NCI-H1436 (cell line): ENCODE measurements at regions not wholly inside any gene's neighbourhood (a gene's known extent, or its start where the extent isn't known, plus 50 kb on each side); places are given as distances from the start of the nearest gene placed in this dataset.

Experiments
- DNase-seq: peaks from one replicate; lab custom pipeline; 2025; lab: John Stamatoyannopoulos, UW

GRCh38 chr9:28834156-28834555 is 1260.9 kb upstream of the C9orf72 start:
- no peak for DNase-seq

GRCh38 chr9:28839778-28840430 is 1266.6 kb upstream of the C9orf72 start:
- no peak for DNase-seq

- DNase-seq: no peak
These were observed 1268.5 kb upstream of the C9orf72 start for GRCh38 chr9:28841775-28842174.

- DNase-seq: no peak
These were observed 1274.0 kb upstream of the C9orf72 start for GRCh38 chr9:28847331-28847730.

GRCh38 chr9:28848671-28849070 is 1275.4 kb upstream of the C9orf72 start:
- no peak for DNase-seq

GRCh38 chr9:28853477-28853876 is 1280.2 kb upstream of the C9orf72 start:
- DNase-seq: no peak

GRCh38 chr9:28866951-28867350 is 1293.7 kb upstream of the C9orf72 start:
- DNase-seq: no peak

GRCh38 chr9:28868228-28868990 is 1295.1 kb upstream of the C9orf72 start:
- DNase-seq: peak; percentile 20

GRCh38 chr9:28882529-28882928 is 1309.2 kb upstream of the C9orf72 start:
- DNase-seq: no peak

GRCh38 chr9:28883234-28883633 is 1310.0 kb upstream of the C9orf72 start:
- DNase-seq: no peak

- no peak for DNase-seq
These were observed 1314.1 kb upstream of the C9orf72 start for GRCh38 chr9:28887188-28887884.

- DNase-seq: no peak
These were observed 1315.5 kb upstream of the C9orf72 start for GRCh38 chr9:28888806-28889205.

GRCh38 chr9:28892538-28892937 is 1319.3 kb upstream of the C9orf72 start:
- DNase-seq: no peak

GRCh38 chr9:28899267-28899666 is 1326.0 kb upstream of the C9orf72 start:
- DNase-seq: no peak

- no peak for DNase-seq
These were observed 1326.6 kb upstream of the C9orf72 start for GRCh38 chr9:28899926-28900325.

GRCh38 chr9:28900406-28900805 is 1327.1 kb upstream of the C9orf72 start:
- DNase-seq: no peak

GRCh38 chr9:28909526-28909925 is 1336.2 kb upstream of the C9orf72 start:
- DNase-seq: no peak

- DNase-seq: no peak
These were observed 1339.3 kb upstream of the C9orf72 start for GRCh38 chr9:28912621-28913020.

GRCh38 chr9:28915202-28915930 is 1342.1 kb upstream of the C9orf72 start:
- DNase-seq: no peak

GRCh38 chr9:28916348-28916747 is 1343.1 kb upstream of the C9orf72 start:
- DNase-seq: no peak

- DNase-seq: no peak
These were observed 1348.7 kb upstream of the C9orf72 start for GRCh38 chr9:28921857-28922500.

- DNase-seq: no peak
These were observed 1349.6 kb upstream of the C9orf72 start for GRCh38 chr9:28922891-28923290.
